ACC112 (cell line): ENCODE measurements at regions not wholly inside any gene's neighbourhood (a gene's known extent, or its start where the extent isn't known, plus 50 kb on each side); places are given as distances from the start of the nearest gene placed in this dataset.

Source experiments
- H2AFZ ChIP-seq: fragments of 200-600 bp; sonication (generic); one replicate; pipeline ENCODE4 v1.6.0; 2017; ENCODE audit warnings: antibody characterized with exemption, low read length; ENCODE audit not compliant: unreplicated experiment
- H3K27ac ChIP-seq: fragments of 200-600 bp; sonication (generic); 2 replicates; pipeline ENCODE4 v1.5.1; 2014; ENCODE audit warnings: low read depth, mild to moderate bottlenecking, antibody characterized with exemption, low read length, moderate library complexity
- H3K27me3 ChIP-seq: fragments of 200-600 bp; sonication (generic); 2 replicates; pipeline ENCODE4 v1.6.1; 2014; ENCODE audit warnings: mild to moderate bottlenecking, antibody characterized with exemption, low read length, moderate library complexity, mixed read lengths; ENCODE audit not compliant: insufficient read depth
- H3K36me3 ChIP-seq: fragments of 200-600 bp; sonication (generic); 2 replicates; pipeline ENCODE4 v1.6.1; 2016; ENCODE audit warnings: mild to moderate bottlenecking, antibody characterized with exemption, low read length, moderate library complexity, mixed read lengths; ENCODE audit not compliant: insufficient read depth
- H3K4me1 ChIP-seq: fragments of 200-600 bp; sonication (generic); one replicate; pipeline ENCODE4 v1.6.1; 2016; ENCODE audit warnings: low read length, mixed read lengths; ENCODE audit not compliant: insufficient read depth, unreplicated experiment, control insufficient read depth
- H3K4me3 ChIP-seq: fragments of 200-600 bp; sonication (generic); 2 replicates; pipeline ENCODE4 v1.5.1; 2014; ENCODE audit warnings: mild to moderate bottlenecking, low read depth, low read length
- H3K79me2 ChIP-seq: fragments of 200-600 bp; sonication (generic); one replicate; pipeline ENCODE4 v1.6.0; 2016; ENCODE audit warnings: low read length; ENCODE audit not compliant: control insufficient read depth, unreplicated experiment, insufficient read depth

GRCh38 chr18:2258954-2259353 is 312.4 kb downstream of the METTL4 start:
- no peaks in the 10 kb centered on the region for H3K27me3 ChIP-seq
- no peaks in the 10 kb centered on the region for H3K36me3 ChIP-seq
- no peak overlapping the region for H3K27ac ChIP-seq
- H3K79me2 ChIP-seq: no peaks in the 10 kb centered on the region
- H2AFZ ChIP-seq: no peak overlapping the region
- H3K4me3 ChIP-seq: no peak overlapping the region
- no peaks in the 10 kb centered on the region for H3K4me1 ChIP-seq

DNA sequence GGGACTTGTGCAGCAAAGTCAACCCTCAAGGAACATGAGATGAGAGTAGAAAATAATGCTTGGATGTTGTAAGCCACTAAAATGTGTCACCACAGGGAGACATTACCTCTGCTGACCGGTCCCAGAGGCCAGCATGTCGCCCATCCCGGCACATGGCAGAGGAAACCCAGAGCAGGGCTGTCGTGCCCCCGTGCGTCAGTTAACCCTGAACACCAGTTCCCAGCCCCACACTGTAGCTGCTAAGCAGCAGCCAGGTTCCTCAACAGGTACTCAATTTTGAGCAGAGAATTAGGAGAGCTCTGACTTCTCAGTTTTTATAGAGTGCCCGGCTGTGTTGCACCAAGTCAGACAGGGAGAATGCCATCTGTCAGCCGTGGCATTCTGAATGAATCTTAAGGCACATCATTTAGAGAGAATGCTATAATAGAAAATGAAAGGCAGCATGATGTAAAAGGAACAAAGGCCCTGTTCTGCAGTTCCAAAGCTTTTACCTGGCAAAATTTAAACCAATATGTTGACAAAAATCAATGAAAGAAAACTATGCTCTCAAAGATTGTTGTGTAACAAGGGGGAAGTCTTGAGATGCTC is 307.9 kb downstream of the METTL4 start:
- Histone ChIP-seq H3K27me3 (peaks cover 19% of the 10 kb centered on the region), H3K27ac (no peak overlapping the region), H3K4me3 (no peak overlapping the region), H3K36me3 (no peaks in the 10 kb centered on the region), H2AFZ (no peak overlapping the region), H3K4me1 (no peaks in the 10 kb centered on the region), H3K79me2 (no peaks in the 10 kb centered on the region)

GRCh38 chr18:2274613-2275012 is 296.7 kb downstream of the METTL4 start:
- no peak overlapping the region for H3K27ac ChIP-seq
- H3K79me2 ChIP-seq: no peaks in the 10 kb centered on the region
- no peaks in the 10 kb centered on the region for H3K36me3 ChIP-seq
- H3K4me1 ChIP-seq: no peaks in the 10 kb centered on the region
- no peaks in the 10 kb centered on the region; the same call in 1 of the 2 replicates for H3K27me3 ChIP-seq
- H2AFZ ChIP-seq: no peak overlapping the region
- no peak overlapping the region for H3K4me3 ChIP-seq

GRCh38 chr18:2281086-2281485 is 290.2 kb downstream of the METTL4 start:
- no peaks in the 10 kb centered on the region for H3K4me1 ChIP-seq
- no peak overlapping the region for H3K4me3 ChIP-seq
- H3K36me3 ChIP-seq: no peaks in the 10 kb centered on the region
- H2AFZ ChIP-seq: no peak overlapping the region
- no peaks in the 10 kb centered on the region for H3K27me3 ChIP-seq
- H3K79me2 ChIP-seq: no peaks in the 10 kb centered on the region
- H3K27ac ChIP-seq: no peak overlapping the region

DNA sequence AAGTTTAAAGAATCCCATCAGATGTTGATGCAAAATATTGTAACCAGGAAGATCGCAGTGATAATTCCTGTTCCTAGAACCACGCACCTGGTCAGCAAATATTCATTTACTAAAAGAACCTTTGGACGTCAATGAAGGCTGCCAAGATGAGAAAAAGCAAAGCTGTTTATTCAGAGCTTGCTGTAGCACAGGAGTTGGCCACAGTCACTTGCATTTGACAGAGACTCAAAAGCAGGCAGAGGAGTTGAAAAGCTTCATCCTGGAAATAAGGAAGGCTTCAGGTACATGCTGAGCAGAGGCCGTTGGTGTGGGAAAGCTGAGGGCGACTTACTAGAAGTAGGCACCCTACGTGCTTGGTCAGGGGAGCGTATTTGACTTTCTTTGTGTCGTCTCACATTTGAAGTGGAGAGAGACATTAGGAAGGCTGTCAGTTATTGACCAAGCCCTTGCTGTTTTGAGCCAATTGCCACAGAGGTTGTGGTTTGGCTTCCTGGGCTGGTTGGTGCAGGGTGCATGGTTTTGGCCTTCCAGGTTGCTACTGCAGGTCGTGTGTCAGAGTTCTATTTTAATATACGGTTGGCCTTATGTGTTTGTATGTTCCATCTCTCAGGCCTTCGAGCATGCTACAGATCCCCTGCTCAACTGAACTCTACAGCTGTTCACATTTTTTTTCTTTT is 289.6 kb downstream of the METTL4 start:
- no peaks in the 10 kb centered on the region for H3K36me3 ChIP-seq

DNA sequence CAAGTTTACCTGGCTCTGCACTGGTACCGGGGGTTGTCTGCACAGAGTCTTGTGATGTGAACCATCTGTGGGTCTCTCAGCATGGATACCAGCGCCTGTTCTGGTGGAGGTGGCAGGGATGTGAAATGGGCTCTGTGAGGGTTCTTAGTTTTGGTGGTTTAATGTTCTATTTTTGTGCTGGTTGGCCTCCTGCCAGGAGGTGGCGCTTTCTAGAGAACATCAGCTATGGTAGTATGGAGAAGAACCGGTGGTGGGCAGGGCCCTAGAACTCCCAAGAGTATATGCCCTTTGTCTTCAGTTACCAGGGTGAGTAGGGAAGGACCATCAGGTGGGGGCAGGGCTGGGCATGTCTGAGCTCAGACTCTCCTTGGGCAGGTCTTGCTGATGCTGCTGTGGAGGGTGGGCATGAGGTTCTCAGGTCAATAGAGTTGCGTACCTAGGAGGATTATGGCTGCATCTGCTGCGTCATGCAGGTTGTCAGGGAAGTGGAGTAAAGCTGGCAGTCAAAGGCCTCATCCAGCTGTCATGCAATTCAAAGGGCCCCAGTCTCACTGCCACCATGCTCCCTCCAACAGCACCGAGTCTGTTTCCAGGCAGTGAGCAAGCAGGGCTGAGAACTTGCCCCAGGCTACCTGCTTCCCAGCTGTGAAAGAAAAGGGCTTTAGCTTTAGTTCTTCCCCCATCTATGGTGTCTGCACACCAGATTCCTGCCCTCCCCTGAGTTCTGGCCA is 278.0 kb downstream of the METTL4 start:
- Histone ChIP-seq H3K4me1 (no peaks in the 10 kb centered on the region), H3K36me3 (no peaks in the 10 kb centered on the region), H3K4me3 (no peak overlapping the region), H3K27ac (no peak overlapping the region), H3K27me3 (peaks cover 6% of the 10 kb centered on the region; the same call in 1 of the 2 replicates), H3K79me2 (no peaks in the 10 kb centered on the region), H2AFZ (no peak overlapping the region)

More for the DNA sequence above, 289.6 kb downstream of the METTL4 start:
- Histone ChIP-seq H3K4me1 (no peaks in the 10 kb centered on the region), H3K27me3 (no peaks in the 10 kb centered on the region), H3K27ac (no peak overlapping the region), H3K4me3 (no peak overlapping the region), H3K79me2 (no peaks in the 10 kb centered on the region), H2AFZ (no peak overlapping the region)

DNA sequence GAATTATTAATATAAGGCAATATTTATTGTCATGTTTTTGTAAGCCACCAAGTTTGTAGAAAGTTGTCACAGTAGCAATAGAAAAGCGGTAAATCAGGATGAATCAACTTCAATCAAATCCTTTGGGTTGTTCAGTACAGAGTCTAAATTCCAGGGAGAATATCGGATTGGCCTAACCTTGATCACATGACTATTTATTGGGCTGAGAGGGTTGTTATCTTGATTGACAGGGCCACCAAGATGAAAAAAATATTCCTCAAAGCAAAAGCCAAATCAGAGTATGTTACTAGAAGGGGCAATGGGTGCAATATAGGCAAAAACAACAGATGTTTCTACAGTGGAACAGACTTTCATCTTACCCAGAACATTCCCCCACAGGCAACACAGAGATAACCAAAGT is 270.0 kb downstream of the METTL4 start:
- Histone ChIP-seq H3K4me3 (no peak overlapping the region), H3K79me2 (no peaks in the 10 kb centered on the region), H2AFZ (no peak overlapping the region), H3K36me3 (no peaks in the 10 kb centered on the region), H3K27me3 (no peaks in the 10 kb centered on the region), H3K4me1 (peaks cover 31% of the 10 kb centered on the region), H3K27ac (no peak overlapping the region)

GRCh38 chr18:2302012-2302411 is 269.3 kb downstream of the METTL4 start:
- Histone ChIP-seq H3K36me3 (no peaks in the 10 kb centered on the region), H3K27me3 (no peaks in the 10 kb centered on the region), H3K4me1 (peaks cover 31% of the 10 kb centered on the region), H3K4me3 (no peak overlapping the region), H3K79me2 (no peaks in the 10 kb centered on the region), H3K27ac (peak overlapping the region; percentile 51), H2AFZ (no peak overlapping the region)

DNA sequence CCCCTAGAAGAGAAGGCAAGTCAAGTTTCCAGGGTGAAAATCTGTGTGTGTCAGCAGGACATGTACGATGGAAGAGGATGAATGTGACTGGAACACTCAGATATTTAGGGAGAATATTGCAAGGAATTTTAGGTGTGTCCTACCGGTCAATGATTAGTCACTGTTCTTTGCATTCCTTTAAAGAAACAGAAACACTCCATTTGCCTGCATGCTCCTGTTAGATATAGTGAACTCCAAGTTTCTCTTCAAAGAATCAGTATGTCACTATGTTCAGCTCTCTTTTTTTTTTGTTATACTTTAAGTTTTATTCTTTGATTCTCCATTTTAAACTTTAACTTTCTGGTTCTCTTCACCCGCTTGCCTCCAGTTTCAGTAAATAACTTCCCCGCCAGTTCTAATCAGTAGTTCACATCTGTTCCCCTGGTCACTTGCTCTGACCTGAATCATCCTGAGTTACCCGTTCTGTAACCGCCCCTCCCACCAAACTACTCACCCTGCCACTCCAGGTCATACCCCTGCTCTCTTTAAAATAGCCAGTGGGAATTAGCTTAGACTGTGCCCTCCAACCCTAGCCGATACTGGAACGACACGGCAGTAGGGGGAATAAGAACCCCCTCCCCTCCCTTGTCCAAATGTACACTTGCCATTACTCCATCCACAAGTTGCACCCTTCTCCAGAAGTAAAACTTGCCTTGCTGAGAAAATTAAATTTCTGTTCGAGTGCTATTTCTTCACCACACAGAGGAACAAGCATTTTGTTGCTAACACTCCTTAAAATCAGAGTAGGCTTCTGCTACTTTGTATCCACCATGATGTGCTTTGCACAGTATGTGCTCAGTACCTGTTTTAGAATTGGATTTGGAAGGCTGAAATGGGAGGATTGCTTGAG is 268.4 kb downstream of the METTL4 start:
- H3K79me2 ChIP-seq: no peaks in the 10 kb centered on the region
- peaks cover 31% of the 10 kb centered on the region for H3K4me1 ChIP-seq
- H2AFZ ChIP-seq: peak overlapping the region; percentile 61
- peak overlapping the region; percentile 18; the same call in 1 of the 2 replicates for H3K4me3 ChIP-seq
- H3K27ac ChIP-seq: peak overlapping the region; percentile 51
- H3K27me3 ChIP-seq: no peaks in the 10 kb centered on the region
- no peaks in the 10 kb centered on the region for H3K36me3 ChIP-seq

DNA sequence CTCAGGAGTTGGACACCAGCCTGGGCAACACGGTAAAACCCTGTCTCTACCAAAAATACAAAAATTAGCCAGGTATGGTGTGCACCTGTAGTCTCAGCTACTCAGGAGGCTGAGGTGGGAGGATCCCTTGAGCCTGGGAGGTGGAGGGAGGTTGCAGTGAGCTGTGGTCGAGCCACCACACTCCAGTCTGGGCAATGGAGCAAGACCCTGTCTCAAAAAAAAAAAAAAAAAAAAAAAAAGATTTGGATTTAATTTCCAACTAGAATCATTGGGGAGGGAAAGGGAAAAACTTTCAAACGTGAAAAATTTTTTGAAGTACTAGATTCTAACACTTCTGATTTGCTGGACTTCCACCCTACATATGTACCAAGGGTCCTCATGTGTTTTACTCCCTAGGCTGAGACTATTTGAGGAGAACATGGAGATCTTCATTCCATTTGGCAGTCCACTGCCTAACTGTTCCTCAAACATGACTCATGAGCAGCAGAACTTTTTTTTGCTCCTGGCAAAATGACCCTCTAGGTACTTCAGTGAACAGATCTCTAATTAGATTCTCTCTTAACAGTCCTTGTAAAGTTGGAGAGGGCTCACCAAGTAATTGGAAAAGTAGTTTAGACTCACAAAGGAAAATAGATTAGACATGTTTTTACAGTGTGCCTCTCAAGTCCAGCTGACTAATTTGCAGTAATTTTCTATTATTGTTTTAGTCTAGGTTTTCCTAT is 267.6 kb downstream of the METTL4 start:
- peak overlapping the region; percentile 52 for H2AFZ ChIP-seq
- H3K4me3 ChIP-seq: 0 out of 2 replicates have a peak overlapping the region, but pooled peaks have one; percentile 4
- H3K27ac ChIP-seq: peak overlapping the region; percentile 51
- no peaks in the 10 kb centered on the region for H3K79me2 ChIP-seq
- H3K4me1 ChIP-seq: peaks cover 31% of the 10 kb centered on the region
- H3K36me3 ChIP-seq: no peaks in the 10 kb centered on the region
- H3K27me3 ChIP-seq: no peaks in the 10 kb centered on the region
